GM18505 (cell line): ENCODE measurements at regions not wholly inside any gene's neighbourhood (a gene's known extent, or its start where the extent isn't known, plus 50 kb on each side); places are given as distances from the start of the nearest gene placed in this dataset.

Experiments used
- ATAC-seq: cut with Tn5 transposase; IDR thresholded peaks from one replicate; pipeline ENCODE4 v1.9.1; 2021; ENCODE audit not compliant: unreplicated experiment
- POLR2A ChIP-seq: IDR thresholded peaks from 4 replicates; pipeline ENCODE4 v1.6.1; 2011; ENCODE audit warnings: borderline replicate concordance; ENCODE audit not compliant: insufficient read depth, insufficient read length; ENCODE audit errors: extremely low read depth

DNA sequence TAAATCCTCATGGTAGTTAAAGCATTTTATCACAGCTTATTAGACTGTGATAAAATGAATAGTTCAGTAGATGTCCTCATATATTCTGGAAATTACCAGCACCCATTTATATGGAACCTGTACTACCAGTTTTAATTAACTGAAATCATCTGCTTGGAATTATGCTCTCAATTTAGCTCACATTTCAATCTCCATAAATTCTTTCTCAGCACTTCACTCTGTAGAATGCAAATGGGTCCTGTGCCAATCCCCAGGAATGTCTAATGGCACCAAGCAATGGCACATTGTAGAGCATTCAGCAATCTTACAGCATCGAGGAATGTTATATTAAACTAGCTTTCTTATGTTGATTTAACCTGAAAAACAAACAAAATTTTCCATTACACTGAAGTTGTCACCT lies 355.1 kb downstream of the PDHA2 start:
- no peak for TF ChIP-seq POLR2A
- no peak for ATAC-seq

- no peak for TF ChIP-seq POLR2A
- no peak for ATAC-seq
Observed at GRCh38 chr4:96205143-96205936, 365.4 kb downstream of the PDHA2 start.

DNA sequence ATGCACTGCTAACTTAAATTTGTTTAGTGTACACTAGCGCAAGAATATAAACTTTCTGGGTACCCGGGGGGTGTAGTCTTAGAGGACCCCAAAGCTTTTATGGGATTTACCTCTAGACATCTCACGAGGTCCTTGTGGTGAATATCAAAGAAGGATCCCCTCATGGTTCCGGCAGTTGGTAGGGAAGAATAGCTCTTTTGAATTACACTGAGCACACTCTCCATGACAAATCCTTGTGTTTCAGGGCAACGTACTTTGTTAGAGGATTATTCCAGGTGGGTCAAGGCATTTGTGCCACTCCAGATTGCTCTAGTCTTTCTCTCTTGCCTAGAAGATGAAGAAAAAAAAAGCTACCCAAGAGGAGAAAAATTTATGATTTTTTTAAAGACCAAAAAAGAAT lies 387.6 kb downstream of the PDHA2 start:
- TF ChIP-seq POLR2A = no peak
- ATAC-seq = no peak

GRCh38 chr4:96228463-96228862 lies 388.6 kb downstream of the PDHA2 start:
- TF ChIP-seq POLR2A = no peak
- ATAC-seq = no peak

DNA sequence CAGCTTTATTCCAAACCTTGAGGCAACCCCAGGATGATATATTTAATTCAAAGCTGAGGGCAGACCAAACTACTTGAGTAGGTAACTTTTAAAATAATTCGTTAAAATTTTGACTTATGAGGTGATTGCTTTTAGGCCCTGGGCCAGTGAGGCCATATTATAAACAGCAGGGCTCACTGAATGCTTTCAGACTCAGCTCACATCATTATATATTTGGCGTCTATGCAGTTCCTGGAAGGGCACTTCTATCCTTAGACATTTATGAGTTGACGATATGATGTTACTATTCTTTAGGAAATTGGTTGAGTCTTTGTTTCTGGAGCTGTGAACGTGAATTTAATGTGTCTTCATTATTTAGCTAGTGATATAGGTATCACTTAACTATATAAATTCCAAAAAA lies 400.1 kb downstream of the PDHA2 start:
- TF ChIP-seq POLR2A = no peak
- no peak for ATAC-seq

DNA sequence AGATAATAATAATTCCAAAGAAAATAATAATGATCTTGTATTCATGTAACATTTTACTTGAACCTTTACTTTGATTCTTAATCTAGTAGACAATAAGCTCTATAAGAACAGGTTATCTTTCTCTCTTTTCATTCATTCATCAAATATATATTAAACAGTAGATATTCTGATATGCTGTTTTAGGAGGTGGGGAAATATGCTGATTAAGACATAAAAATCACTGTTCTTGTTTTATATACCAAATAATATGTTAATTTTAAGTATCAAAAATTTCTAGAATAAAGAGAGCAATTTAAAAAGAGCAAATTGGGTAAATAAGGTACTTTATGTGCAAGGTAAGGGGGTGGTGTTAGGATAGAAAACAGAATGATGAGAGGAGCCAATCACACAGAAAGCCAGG lies 401.9 kb downstream of the PDHA2 start:
- no peak for ATAC-seq
- TF ChIP-seq POLR2A = no peak

- ATAC-seq = no peak
- no peak for TF ChIP-seq POLR2A
Observed at GRCh38 chr4:96247096-96247495, 407.2 kb downstream of the PDHA2 start.

DNA sequence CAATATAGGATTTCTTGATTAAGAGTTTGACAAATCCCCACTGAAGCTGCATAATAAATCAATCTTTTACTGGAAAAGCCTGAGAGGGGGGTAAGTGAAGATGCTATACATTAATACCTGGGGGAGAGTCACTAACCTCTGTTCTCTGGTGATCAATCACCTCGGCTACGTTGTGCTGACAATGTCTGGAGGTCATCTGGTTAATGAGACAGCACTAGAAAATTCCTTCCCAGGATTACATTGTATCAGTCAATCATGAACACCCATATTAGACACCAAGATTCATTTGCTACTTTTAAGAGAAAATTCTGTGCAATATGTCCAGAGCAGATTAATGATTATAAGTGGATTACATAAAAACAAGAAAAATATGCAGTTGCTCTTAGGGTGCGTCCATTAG lies 408.3 kb downstream of the PDHA2 start:
- ATAC-seq = no peak
- TF ChIP-seq POLR2A = no peak

DNA sequence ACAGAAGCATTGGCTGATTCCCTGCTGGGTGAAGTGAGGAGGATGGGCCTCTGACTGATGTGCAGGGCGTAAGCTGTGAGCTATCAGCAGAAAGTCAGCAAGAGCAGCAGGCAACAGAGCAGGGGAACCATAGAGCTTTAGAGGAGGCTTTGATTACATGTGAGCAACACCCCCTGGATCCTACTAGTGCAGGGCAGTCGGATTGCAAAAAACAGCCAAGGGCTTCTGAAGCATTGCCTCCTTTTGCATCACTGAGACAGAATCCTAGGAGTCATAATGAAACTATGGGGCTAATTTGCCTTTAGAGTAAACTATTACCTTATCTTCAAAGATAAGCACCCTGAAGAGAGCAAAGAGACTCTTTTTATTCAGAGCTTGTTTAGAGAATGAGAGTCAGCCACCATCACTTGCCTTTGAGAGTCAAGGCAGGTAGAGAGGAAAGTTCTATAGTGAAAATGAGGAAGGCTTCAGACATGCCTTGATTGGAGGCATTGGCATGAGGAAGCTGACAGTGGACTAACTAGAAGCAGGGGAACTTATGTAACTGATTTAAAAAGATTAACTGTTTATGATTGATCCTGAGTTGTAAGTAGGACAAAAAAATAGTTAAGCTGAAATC lies 420.3 kb downstream of the PDHA2 start:
- ATAC-seq = no peak
- TF ChIP-seq POLR2A = no peak

DNA sequence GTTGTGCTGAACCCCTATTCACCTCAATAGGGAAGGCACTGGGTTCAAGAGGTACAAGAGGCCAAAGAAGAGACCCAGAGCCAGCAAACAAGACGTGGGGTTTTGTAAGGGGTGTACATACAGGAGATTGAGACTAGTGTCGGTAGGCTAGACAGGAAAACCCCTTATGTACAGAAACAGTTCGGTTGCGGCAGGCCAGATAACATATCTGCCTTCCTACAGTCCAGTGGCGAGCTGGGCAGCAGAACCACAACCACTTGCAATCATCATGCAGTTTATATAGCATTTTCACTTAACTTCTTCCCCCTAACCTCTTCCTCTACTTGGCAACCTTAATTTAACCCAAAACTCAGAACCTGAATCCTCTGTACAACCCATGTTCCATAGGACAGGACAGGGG lies 422.2 kb downstream of the PDHA2 start:
- ATAC-seq = no peak
- no peak for TF ChIP-seq POLR2A

GRCh38 chr4:96263291-96263690 lies 423.4 kb downstream of the PDHA2 start:
- no peak for TF ChIP-seq POLR2A
- ATAC-seq = no peak

- no peak for ATAC-seq
- no peak for TF ChIP-seq POLR2A
Observed at GRCh38 chr4:96264941-96265463, 425.1 kb downstream of the PDHA2 start.

- no peak for TF ChIP-seq POLR2A
- no peak for ATAC-seq
Observed at GRCh38 chr4:96293806-96294205, 453.9 kb downstream of the PDHA2 start.

DNA sequence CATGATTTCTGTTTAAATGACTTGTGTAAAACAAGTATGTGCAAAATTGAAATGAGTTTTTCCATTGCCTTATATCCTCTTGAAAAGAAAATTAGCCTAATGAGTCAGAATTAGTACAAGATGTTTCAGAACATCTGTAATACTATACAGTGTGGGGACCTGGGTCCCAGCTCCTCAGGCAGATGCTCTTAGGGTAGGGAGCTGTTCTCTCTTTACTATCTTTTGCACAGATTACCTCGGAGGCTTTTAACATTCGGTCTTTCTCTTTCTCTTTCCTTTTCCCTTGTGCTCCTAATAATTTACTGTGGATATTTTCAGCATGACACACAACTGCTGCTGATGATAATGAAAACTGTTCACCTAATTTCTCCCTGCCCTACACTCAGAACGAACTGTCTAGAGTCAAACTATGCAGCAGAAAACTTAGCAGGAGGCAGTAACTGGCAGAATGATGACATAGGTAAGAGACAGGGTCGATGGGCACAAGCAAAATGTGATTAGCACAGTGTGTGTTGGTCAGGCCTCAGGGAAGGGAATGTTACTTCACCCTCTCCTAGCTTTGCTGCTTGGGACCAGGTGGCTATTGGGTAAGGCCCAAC lies 455.3 kb downstream of the PDHA2 start:
- no peak for ATAC-seq
- no peak for TF ChIP-seq POLR2A

- no peak for TF ChIP-seq POLR2A
- ATAC-seq = no peak
Observed at GRCh38 chr4:96301715-96302114, 461.8 kb downstream of the PDHA2 start.

GRCh38 chr4:96305030-96305429 lies 465.1 kb downstream of the PDHA2 start:
- TF ChIP-seq POLR2A = no peak
- no peak for ATAC-seq
